ENCODE measurements at regions not wholly inside any gene's neighbourhood (a gene's known extent, or its start where the extent isn't known, plus 50 kb on each side); places are given as distances from the start of the nearest gene placed in this dataset.

- no peak for TF ChIP-seq TCF7L2 (IDR thresholded peaks at IDR 0.05; ENCODE audit: borderline replicate concordance, extremely low read depth, insufficient read depth, insufficient read length)
- TF ChIP-seq CTCF (IDR thresholded peaks at IDR 0.05 in 2 of 3, conservative IDR thresholded peaks at IDR 0.05 in 1 of 3; ENCODE audit: borderline replicate concordance in 1 of 3, insufficient read depth in 1 of 3, low read depth in 2 of 3, low read length in 2 of 3) = no peak
- TF ChIP-seq RAD21 (IDR thresholded peaks at IDR 0.05; ENCODE audit: low read depth) = no peak
Measured at GRCh38 chr2:150640039-150640438, 152.6 kb upstream of the RND3 start.
